Gastroesophageal sphincter (tissue), 3 donors: ENCODE measurements at regions not wholly inside any gene's neighbourhood (a gene's known extent, or its start where the extent isn't known, plus 50 kb on each side); places are given as distances from the start of the nearest gene placed in this dataset.

ENCODE experiments used
- EP300 ChIP-seq: sonication (generic); formaldehyde crosslinking; IDR thresholded peaks from one replicate; pipeline ENCODE4 v1.6.1; 2017; ENCODE audit warnings: antibody characterized with exemption, mild to moderate bottlenecking
- POLR2A ChIP-seq, 2 donors: fragments of 450-650 bp; IDR thresholded peaks; one replicate each; pipeline ENCODE4 v1.6.1; 2017; ENCODE audit warnings: antibody characterized with exemption in 2 of 2, mild to moderate bottlenecking in 2 of 2, moderate library complexity in 1 of 2
- TF ChIP-seq, protein P1 (sequence below), 4 experiments: fragments of 200-600 bp in 2 of 4; fragments of 450-650 bp in 2 of 4; sonication (generic) in 1 of 4; IDR thresholded peaks; one replicate each; pipeline ENCODE4 v1.5.1; 2017 to 2019; ENCODE audit warnings: antibody characterized with exemption in 4 of 4, mild to moderate bottlenecking in 2 of 4, moderate library complexity in 2 of 4

DNA sequence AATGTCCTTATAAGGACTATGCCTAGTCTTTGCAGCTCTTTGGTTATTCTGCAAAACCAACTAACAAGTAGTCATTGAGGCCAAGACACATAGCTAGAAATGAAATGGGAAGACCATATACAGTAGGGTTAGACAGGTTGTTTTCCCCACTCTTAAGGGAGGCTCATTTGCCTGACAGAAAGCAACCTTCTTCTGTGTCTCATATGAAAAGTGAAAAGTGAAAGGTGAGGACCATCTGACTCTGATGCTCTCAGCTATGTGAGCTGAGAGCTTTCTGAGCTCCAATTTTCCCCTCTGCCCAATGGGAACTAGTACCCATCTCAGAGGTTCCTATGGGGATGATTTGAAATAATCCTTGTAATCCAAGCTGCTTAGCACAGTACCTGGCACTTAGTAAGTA is 142.0 kb upstream of the BDNF start:
- TF ChIP-seq, protein P1, sequence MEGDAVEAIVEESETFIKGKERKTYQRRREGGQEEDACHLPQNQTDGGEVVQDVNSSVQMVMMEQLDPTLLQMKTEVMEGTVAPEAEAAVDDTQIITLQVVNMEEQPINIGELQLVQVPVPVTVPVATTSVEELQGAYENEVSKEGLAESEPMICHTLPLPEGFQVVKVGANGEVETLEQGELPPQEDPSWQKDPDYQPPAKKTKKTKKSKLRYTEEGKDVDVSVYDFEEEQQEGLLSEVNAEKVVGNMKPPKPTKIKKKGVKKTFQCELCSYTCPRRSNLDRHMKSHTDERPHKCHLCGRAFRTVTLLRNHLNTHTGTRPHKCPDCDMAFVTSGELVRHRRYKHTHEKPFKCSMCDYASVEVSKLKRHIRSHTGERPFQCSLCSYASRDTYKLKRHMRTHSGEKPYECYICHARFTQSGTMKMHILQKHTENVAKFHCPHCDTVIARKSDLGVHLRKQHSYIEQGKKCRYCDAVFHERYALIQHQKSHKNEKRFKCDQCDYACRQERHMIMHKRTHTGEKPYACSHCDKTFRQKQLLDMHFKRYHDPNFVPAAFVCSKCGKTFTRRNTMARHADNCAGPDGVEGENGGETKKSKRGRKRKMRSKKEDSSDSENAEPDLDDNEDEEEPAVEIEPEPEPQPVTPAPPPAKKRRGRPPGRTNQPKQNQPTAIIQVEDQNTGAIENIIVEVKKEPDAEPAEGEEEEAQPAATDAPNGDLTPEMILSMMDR (IDR thresholded peaks at IDR 0.05), result no peak
- no peak for TF ChIP-seq POLR2A (IDR thresholded peaks at IDR 0.05)
- no peak for TF ChIP-seq EP300
